Tibial nerve (tissue), 4 donors: ENCODE measurements at regions not wholly inside any gene's neighbourhood (a gene's known extent, or its start where the extent isn't known, plus 50 kb on each side); places are given as distances from the start of the nearest gene placed in this dataset.

Source experiments
- DNase-seq, 2 donors: peaks; one replicate each; pipeline ENCODE4 v3.0.0-alpha.2; 2019; ENCODE audit warnings: low spot score in 2 of 2
- H3K27ac ChIP-seq, 4 donors: fragments of 200-600 bp; sonication (generic) in 3 of 4; one replicate each; pipeline ENCODE4 v1.5.1; 2017 to 2019; ENCODE audit warnings: mild to moderate bottlenecking in 1 of 4
- H3K27me3 ChIP-seq, 2 donors: fragments of 200-600 bp; sonication (generic) in 1 of 2; one replicate each; pipeline versions ENCODE4 v1.5.1 to v1.6.0; 2017 to 2019
- H3K36me3 ChIP-seq, 3 donors: fragments of 200-600 bp; sonication (generic); one replicate each; pipeline ENCODE4 v1.5.1; 2018 to 2019
- H3K4me1 ChIP-seq, 4 donors: fragments of 200-600 bp; sonication (generic) in 3 of 4; one replicate each; pipeline ENCODE4 v1.5.1; 2017 to 2019
- H3K4me3 ChIP-seq, 4 donors: fragments of 200-600 bp; sonication (generic) in 3 of 4; one replicate each; pipeline ENCODE4 v1.5.1; 2017 to 2019; ENCODE audit warnings: mild to moderate bottlenecking in 1 of 4, moderate library complexity in 1 of 4
- H3K9me3 ChIP-seq, 4 donors: fragments of 200-600 bp; sonication (generic) in 3 of 4; one replicate each; pipeline ENCODE4 v1.5.1; 2017 to 2019
- CTCF ChIP-seq, 5 experiments: fragments of 200-600 bp in 3 of 5; fragments of 450-650 bp in 2 of 5; sonication (generic) in 3 of 5; IDR thresholded peaks; one replicate each; pipeline ENCODE4 v1.5.1; 2016 to 2019; ENCODE audit warnings: antibody characterized with exemption in 5 of 5, mild to moderate bottlenecking in 3 of 5, moderate library complexity in 2 of 5
- EP300 ChIP-seq, 2 donors: sonication (generic); formaldehyde crosslinking; IDR thresholded peaks; one replicate each; pipeline ENCODE4 v1.6.1; 2017; ENCODE audit warnings: antibody characterized with exemption in 2 of 2, mild to moderate bottlenecking in 1 of 2
- POLR2A ChIP-seq, 2 donors: fragments of 450-650 bp; IDR thresholded peaks; one replicate each; pipeline ENCODE4 v1.6.1; 2017; ENCODE audit warnings: antibody characterized with exemption in 2 of 2, mild to moderate bottlenecking in 2 of 2, moderate library complexity in 2 of 2
- WGBS, 2 donors: methylation state at CpG; one replicate each; pipeline ENCODE4 v1.1.5; 2018; 5-methylcytosine and 5-hydroxymethylcytosine counted together

GRCh38 chr2:15038366-15039364 lies 406.1 kb downstream of the LRATD1 start:
- no peaks in the 10 kb centered on the region for H3K36me3 ChIP-seq
- TF ChIP-seq POLR2A (IDR thresholded peaks at IDR 0.05): no peak
- no peak for TF ChIP-seq EP300 (IDR thresholded peaks at IDR 0.05)
- no peak for TF ChIP-seq CTCF (IDR thresholded peaks at IDR 0.05)
- no peak overlapping the region for H3K27ac ChIP-seq
- H3K27me3 ChIP-seq: no peaks in the 10 kb centered on the region
- no peak for DNase-seq
- 58 to 66% methylated on average over 15 of the region's 15 CpGs for WGBS, 2 donors
- H3K4me3 ChIP-seq: no peak overlapping the region
- H3K4me1 ChIP-seq: no peaks in the 10 kb centered on the region
- no peaks in the 10 kb centered on the region for H3K9me3 ChIP-seq

GRCh38 chr2:15040429-15041084 lies 408.0 kb downstream of the LRATD1 start:
- no peak for TF ChIP-seq CTCF (IDR thresholded peaks at IDR 0.05)
- no peak for TF ChIP-seq POLR2A (IDR thresholded peaks at IDR 0.05)
- TF ChIP-seq EP300 (IDR thresholded peaks at IDR 0.05): no peak
- WGBS, 2 donors: 70 to 78% methylated on average over 8 of the region's 8 CpGs
- H3K4me3 ChIP-seq: no peak overlapping the region

GRCh38 chr2:15041429-15041837 lies 408.9 kb downstream of the LRATD1 start:
- no peak overlapping the region for H3K4me3 ChIP-seq
- H3K4me1 ChIP-seq: no peaks in the 10 kb centered on the region
- WGBS, 2 donors: 59 to 63% methylated on average over 5 of the region's 5 CpGs
- TF ChIP-seq POLR2A (IDR thresholded peaks at IDR 0.05) (no peak), EP300 (IDR thresholded peaks at IDR 0.05) (no peak), CTCF (IDR thresholded peaks at IDR 0.05) (no peak)
- no peak overlapping the region for H3K27ac ChIP-seq
- peak; percentile 30 to 32 for DNase-seq
- no peaks in the 10 kb centered on the region for H3K9me3 ChIP-seq
- H3K36me3 ChIP-seq: no peaks in the 10 kb centered on the region
- no peaks in the 10 kb centered on the region for H3K27me3 ChIP-seq

More at GRCh38 chr2:15040429-15041084, 408.0 kb downstream of the LRATD1 start:
- H3K4me1 ChIP-seq: no peaks in the 10 kb centered on the region
- no peak overlapping the region for H3K27ac ChIP-seq
- DNase-seq: no peak
- H3K9me3 ChIP-seq: no peaks in the 10 kb centered on the region
- no peaks in the 10 kb centered on the region for H3K36me3 ChIP-seq
- no peaks in the 10 kb centered on the region for H3K27me3 ChIP-seq

- no peaks in the 10 kb centered on the region for H3K4me1 ChIP-seq
- DNase-seq: no peak
- no peaks in the 10 kb centered on the region for H3K36me3 ChIP-seq
- no peaks in the 10 kb centered on the region for H3K9me3 ChIP-seq
- H3K4me3 ChIP-seq: no peak overlapping the region
- WGBS, 2 donors: 39 to 53% methylated on average over 6 of the region's 6 CpGs
- TF ChIP-seq CTCF (IDR thresholded peaks at IDR 0.05): no peak
- TF ChIP-seq POLR2A (IDR thresholded peaks at IDR 0.05): no peak
- TF ChIP-seq EP300 (IDR thresholded peaks at IDR 0.05): no peak
- no peak overlapping the region for H3K27ac ChIP-seq
- no peaks in the 10 kb centered on the region for H3K27me3 ChIP-seq
These were observed 410.3 kb downstream of the LRATD1 start for GRCh38 chr2:15042801-15043217.
